ENCODE measurements at regions not wholly inside any gene's neighbourhood (a gene's known extent, or its start where the extent isn't known, plus 50 kb on each side); places are given as distances from the start of the nearest gene placed in this dataset.

- TF ChIP-seq CTCF (conservative IDR thresholded peaks at IDR 0.05; ENCODE audit: low read depth in 2 of 2) (no peak), ZNF114 (CRISPR knock-in tag; IDR thresholded peaks at IDR 0.05) (no peak), ETS1 (IDR thresholded peaks at IDR 0.05) (no peak)
These were observed 101.6 kb downstream of the MOBP start (continued) for GRCh38 chr3:39569095-39569494.

DNA sequence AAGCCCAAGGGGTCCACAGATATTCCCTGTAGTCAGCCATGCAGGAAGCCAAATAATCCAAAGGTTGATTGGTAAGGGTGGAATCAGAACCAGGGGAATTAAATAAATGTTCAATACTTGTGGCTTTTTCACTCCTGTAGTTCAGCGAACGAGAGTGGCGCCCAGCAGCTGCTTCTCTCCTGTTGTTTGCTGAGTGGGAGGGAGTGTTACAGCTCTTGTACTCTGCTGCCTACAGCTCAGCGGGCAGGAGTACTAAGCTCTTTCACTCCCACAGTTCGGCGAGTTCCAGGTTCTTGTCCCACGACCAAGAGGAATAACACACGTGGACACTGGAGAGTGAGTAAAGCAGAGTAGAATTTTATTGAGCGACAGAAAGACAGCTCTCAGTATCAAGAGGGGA, 105.9 kb downstream of the MOBP start:
- Histone ChIP-seq H2AFZ (peak overlapping the region; percentile 81; the same call in 1 of the 2 replicates), H3K9me2 (ENCODE audit: insufficient read depth) (peaks cover 8% of the 10 kb centered on the region), H3K27ac (ENCODE audit: low read depth) (no peak overlapping the region), H4K20me1 (replicated peaks; ENCODE audit: insufficient read depth) (no peaks in the 10 kb centered on the region), H3K36me3 (ENCODE audit: insufficient read depth) (no peaks in the 10 kb centered on the region), H3K4me2 (no peak overlapping the region), H3K27me3 (ENCODE audit: insufficient read depth) (no peaks in the 10 kb centered on the region), H3K4me1 (ENCODE audit: insufficient read depth) (peaks cover 18% of the 10 kb centered on the region), H3K79me2 (replicated peaks; ENCODE audit: insufficient read depth) (no peaks in the 10 kb centered on the region), H3K4me3 (no peak overlapping the region), H3F3A (replicated peaks; ENCODE audit: low read depth) (no peaks in the 10 kb centered on the region)
- TF ChIP-seq ZNF331 (CRISPR knock-in tag; IDR thresholded peaks at IDR 0.05; ENCODE audit: low read depth) (no peak), ZNF114 (CRISPR knock-in tag; IDR thresholded peaks at IDR 0.05) (no peak), STAT1 (IDR thresholded peaks at IDR 0.05; ENCODE audit: unreplicated experiment) (no peak)
- H3K36me3 Mint-ChIP-seq (ENCODE audit: low read depth), result no peaks in the 10 kb centered on the region
- ATAC-seq (no peak), DNase-seq (ENCODE audit: low spot score) (no peak)
- no peaks in the 10 kb centered on the region for H3K27me3 Mint-ChIP-seq (ENCODE audit: insufficient read depth, low read depth, poor library complexity)
- H3K9me3 Mint-ChIP-seq, result no peaks in the 10 kb centered on the region
- no peak overlapping the region for H3K4me3 Mint-ChIP-seq
- no peak overlapping the region for H3K27ac Mint-ChIP-seq
- H3K4me1 Mint-ChIP-seq, result peaks cover 42% of the 10 kb centered on the region

DNA sequence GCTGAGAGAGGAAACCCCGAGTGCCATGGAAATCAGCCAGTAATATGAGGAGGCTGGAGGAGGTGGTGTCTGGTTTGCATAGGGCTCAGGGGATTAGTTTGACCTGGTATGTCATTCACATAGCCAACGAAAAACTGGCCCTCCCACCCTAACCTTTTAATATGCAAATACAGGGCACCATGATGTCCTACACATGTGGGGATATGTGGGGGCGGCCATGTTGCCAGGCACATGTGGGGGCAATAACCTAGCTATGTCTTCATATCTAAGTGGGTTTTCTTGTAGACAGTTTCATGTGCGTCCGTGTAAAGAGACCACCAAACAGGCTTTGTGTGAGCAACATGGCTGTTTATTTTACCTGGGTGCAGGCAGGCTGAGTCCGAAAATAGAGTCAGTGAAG, 110.1 kb downstream of the MOBP start:
- Mint-ChIP-seq H3K36me3 (ENCODE audit: low read depth) (peaks cover 26% of the 10 kb centered on the region), H3K27me3 (ENCODE audit: insufficient read depth, low read depth, poor library complexity) (peaks cover 4% of the 10 kb centered on the region), H3K4me1 (peaks cover 49% of the 10 kb centered on the region), H3K4me3 (peak overlapping the region; percentile 42; the same call in 2 of the 3 replicates), H3K27ac (peak overlapping the region; percentile 99), H3K9me3 (peaks cover 26% of the 10 kb centered on the region)
- Histone ChIP-seq H2AFZ (no peak overlapping the region), H3K4me3 (no peak overlapping the region), H3K4me1 (ENCODE audit: insufficient read depth) (peaks cover 20% of the 10 kb centered on the region), H3K9me2 (ENCODE audit: insufficient read depth) (peaks cover 5% of the 10 kb centered on the region; the same call in 1 of the 2 replicates), H3K27ac (ENCODE audit: low read depth) (peak overlapping the region; percentile 98), H3F3A (replicated peaks; ENCODE audit: low read depth) (no peaks in the 10 kb centered on the region), H3K4me2 (peak overlapping the region; percentile 42), H3K36me3 (ENCODE audit: insufficient read depth) (no peaks in the 10 kb centered on the region), H3K79me2 (replicated peaks; ENCODE audit: insufficient read depth) (no peaks in the 10 kb centered on the region), H4K20me1 (replicated peaks; ENCODE audit: insufficient read depth) (no peaks in the 10 kb centered on the region), H3K27me3 (ENCODE audit: insufficient read depth) (no peaks in the 10 kb centered on the region)
- ATAC-seq, result peak; percentile 98
- peak; percentile 82 for DNase-seq (ENCODE audit: low spot score)
- TF ChIP-seq CREB1 (CRISPR knock-in tag; IDR thresholded peaks at IDR 0.05; ENCODE audit: low read depth) (peak; percentile 26; the same call in 1 of the 2 replicates), EZH2 (IDR thresholded peaks at IDR 0.05; ENCODE audit: low read depth, unreplicated experiment) (no peak)
- TF ChIP-seq, protein P1, sequence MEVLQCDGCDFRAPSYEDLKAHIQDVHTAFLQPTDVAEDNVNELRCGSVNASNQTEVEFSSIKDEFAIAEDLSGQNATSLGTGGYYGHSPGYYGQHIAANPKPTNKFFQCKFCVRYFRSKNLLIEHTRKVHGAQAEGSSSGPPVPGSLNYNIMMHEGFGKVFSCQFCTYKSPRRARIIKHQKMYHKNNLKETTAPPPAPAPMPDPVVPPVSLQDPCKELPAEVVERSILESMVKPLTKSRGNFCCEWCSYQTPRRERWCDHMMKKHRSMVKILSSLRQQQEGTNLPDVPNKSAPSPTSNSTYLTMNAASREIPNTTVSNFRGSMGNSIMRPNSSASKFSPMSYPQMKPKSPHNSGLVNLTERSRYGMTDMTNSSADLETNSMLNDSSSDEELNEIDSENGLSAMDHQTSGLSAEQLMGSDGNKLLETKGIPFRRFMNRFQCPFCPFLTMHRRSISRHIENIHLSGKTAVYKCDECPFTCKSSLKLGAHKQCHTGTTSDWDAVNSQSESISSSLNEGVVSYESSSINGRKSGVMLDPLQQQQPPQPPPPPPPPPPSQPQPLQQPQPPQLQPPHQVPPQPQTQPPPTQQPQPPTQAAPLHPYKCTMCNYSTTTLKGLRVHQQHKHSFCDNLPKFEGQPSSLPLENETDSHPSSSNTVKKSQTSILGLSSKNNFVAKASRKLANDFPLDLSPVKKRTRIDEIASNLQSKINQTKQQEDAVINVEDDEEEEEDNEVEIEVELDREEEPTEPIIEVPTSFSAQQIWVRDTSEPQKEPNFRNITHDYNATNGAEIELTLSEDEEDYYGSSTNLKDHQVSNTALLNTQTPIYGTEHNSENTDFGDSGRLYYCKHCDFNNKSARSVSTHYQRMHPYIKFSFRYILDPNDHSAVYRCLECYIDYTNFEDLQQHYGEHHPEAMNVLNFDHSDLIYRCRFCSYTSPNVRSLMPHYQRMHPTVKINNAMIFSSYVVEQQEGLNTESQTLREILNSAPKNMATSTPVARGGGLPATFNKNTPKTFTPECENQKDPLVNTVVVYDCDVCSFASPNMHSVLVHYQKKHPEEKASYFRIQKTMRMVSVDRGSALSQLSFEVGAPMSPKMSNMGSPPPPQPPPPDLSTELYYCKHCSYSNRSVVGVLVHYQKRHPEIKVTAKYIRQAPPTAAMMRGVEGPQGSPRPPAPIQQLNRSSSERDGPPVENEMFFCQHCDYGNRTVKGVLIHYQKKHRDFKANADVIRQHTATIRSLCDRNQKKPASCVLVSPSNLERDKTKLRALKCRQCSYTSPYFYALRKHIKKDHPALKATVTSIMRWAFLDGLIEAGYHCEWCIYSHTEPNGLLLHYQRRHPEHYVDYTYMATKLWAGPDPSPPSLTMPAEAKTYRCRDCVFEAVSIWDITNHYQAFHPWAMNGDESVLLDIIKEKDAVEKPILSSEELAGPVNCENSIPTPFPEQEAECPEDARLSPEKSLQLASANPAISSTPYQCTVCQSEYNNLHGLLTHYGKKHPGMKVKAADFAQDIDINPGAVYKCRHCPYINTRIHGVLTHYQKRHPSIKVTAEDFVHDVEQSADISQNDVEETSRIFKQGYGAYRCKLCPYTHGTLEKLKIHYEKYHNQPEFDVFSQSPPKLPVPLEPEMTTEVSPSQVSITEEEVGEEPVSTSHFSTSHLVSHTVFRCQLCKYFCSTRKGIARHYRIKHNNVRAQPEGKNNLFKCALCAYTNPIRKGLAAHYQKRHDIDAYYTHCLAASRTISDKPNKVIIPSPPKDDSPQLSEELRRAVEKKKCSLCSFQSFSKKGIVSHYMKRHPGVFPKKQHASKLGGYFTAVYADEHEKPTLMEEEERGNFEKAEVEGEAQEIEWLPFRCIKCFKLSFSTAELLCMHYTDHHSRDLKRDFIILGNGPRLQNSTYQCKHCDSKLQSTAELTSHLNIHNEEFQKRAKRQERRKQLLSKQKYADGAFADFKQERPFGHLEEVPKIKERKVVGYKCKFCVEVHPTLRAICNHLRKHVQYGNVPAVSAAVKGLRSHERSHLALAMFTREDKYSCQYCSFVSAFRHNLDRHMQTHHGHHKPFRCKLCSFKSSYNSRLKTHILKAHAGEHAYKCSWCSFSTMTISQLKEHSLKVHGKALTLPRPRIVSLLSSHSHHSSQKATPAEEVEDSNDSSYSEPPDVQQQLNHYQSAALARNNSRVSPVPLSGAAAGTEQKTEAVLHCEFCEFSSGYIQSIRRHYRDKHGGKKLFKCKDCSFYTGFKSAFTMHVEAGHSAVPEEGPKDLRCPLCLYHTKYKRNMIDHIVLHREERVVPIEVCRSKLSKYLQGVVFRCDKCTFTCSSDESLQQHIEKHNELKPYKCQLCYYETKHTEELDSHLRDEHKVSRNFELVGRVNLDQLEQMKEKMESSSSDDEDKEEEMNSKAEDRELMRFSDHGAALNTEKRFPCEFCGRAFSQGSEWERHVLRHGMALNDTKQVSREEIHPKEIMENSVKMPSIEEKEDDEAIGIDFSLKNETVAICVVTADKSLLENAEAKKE (CRISPR knock-in tag; IDR thresholded peaks at IDR 0.05), result no peak

Measured in GM23338 (cell line).